RWPE2 (cell line): ENCODE measurements at regions not wholly inside any gene's neighbourhood (a gene's known extent, or its start where the extent isn't known, plus 50 kb on each side); places are given as distances from the start of the nearest gene placed in this dataset.

Source experiments
- ATAC-seq: fragments of 200-7000 bp; cut with Tn5 transposase; 3 replicates; pipeline ENCODE4 v1.9.1; 2021; ENCODE audit warnings: low read depth
- DNase-seq: peaks from one replicate; pipeline ENCODE4 v3.0.0-alpha.2; 2020; ENCODE audit warnings: low spot score
- H3K27ac ChIP-seq: fragments of 450-650 bp; 2 replicates; pipeline ENCODE4 v1.5.1; 2017; ENCODE audit warnings: mild to moderate bottlenecking; ENCODE audit not compliant: poor library complexity, severe bottlenecking
- H3K27me3 ChIP-seq: fragments of 250-450 bp; sonication (Bioruptor Pico); 2 replicates; pipeline ENCODE4 v1.5.1; 2021; ENCODE audit warnings: mild to moderate bottlenecking, moderate library complexity; ENCODE audit not compliant: insufficient read depth, poor library complexity, severe bottlenecking
- H3K36me3 ChIP-seq: fragments of 250-450 bp; sonication (Bioruptor Pico); 2 replicates; pipeline ENCODE4 v1.5.1; 2020; ENCODE audit warnings: low read depth, mild to moderate bottlenecking, moderate library complexity
- H3K4me1 ChIP-seq: fragments of 250-450 bp; sonication (Bioruptor Pico); 2 replicates; pipeline ENCODE4 v1.5.1; 2021; ENCODE audit warnings: mild to moderate bottlenecking, moderate library complexity; ENCODE audit not compliant: insufficient read depth, poor library complexity, severe bottlenecking
- H3K4me3 ChIP-seq: fragments of 250-450 bp; sonication (Bioruptor Pico); 2 replicates; pipeline ENCODE4 v1.5.1; 2021; ENCODE audit warnings: mild to moderate bottlenecking, moderate library complexity; ENCODE audit not compliant: severe bottlenecking
- H3K9me3 ChIP-seq: fragments of 250-450 bp; sonication (Bioruptor Pico); 2 replicates; pipeline ENCODE4 v1.5.1; 2021; ENCODE audit warnings: mild to moderate bottlenecking, moderate library complexity; ENCODE audit not compliant: severe bottlenecking
- CTCF ChIP-seq: fragments of 450-650 bp; IDR thresholded peaks from one replicate; pipeline ENCODE4 v1.5.1; 2017; ENCODE audit warnings: mild to moderate bottlenecking, moderate library complexity; ENCODE audit not compliant: poor library complexity, severe bottlenecking

- ATAC-seq (no peak), DNase-seq (no peak)
- no peaks in the 10 kb centered on the region for H3K4me1 ChIP-seq
- H3K4me3 ChIP-seq = no peak overlapping the region
- no peaks in the 10 kb centered on the region for H3K36me3 ChIP-seq
- H3K27ac ChIP-seq = no peak overlapping the region
- no peak for TF ChIP-seq CTCF
- H3K9me3 ChIP-seq = no peaks in the 10 kb centered on the region
- H3K27me3 ChIP-seq = no peaks in the 10 kb centered on the region
Observed at GRCh38 chr2:60385648-60386047, 167.8 kb downstream of the BCL11A start.

DNA sequence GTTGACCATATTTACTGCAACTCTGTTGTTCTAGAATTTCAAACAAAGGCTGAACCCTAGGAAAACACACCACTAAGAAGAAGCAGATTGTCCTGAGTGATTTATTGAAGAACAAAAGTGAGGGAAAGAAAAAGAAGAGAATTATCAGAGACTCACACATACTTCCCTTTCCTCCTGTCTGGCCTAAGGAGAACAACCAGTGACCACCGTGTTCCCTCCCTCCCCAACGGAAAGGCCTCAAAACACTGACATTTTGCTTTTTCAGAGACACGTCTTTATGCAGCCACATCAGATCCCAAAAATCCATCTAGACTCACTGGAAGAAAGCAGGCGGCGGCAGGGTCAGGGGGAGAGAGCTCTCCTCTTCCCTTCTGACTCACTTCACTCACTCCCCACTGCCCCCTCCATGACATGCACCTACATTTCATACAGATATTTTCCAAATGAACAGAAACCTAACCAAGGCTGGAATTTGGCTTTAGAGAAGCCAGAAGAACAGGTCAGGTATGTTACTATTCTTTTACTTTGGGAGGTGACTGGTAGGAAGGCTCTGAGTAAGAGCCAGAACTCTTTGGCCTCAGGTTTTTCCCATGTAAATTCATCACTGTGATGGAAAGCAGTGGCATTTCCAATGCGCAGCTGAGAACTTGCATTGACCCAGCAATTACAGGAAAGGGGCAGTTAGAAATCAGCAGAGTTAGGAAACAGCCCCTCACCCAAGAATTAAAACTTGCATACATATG, 169.9 kb downstream of the BCL11A start:
- ATAC-seq (no peak), DNase-seq (no peak)
- H3K4me1 ChIP-seq = no peaks in the 10 kb centered on the region
- H3K27ac ChIP-seq = no peak overlapping the region
- no peaks in the 10 kb centered on the region for H3K9me3 ChIP-seq
- no peak overlapping the region for H3K4me3 ChIP-seq
- no peaks in the 10 kb centered on the region for H3K27me3 ChIP-seq
- H3K36me3 ChIP-seq = no peaks in the 10 kb centered on the region
- no peak for TF ChIP-seq CTCF

DNA sequence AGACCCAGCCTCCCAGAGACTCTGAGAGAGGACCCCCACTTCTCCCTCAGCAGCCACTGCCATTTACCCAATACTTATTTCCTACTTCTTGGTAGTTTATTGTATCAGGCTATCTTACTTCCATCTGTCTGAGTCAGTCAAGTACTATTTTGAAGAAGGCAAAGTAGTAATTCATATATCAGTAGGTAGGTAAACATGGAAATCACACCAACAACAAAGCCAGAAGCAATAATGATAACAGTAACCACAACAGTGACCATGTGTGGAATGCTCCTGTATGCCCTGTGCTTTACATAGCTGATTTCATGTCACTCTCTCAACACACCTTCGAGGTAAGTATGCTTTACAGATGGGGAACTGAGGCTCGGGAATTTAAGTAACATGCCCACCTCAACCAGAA, 173.0 kb downstream of the BCL11A start:
- Histone ChIP-seq H3K27me3 (no peaks in the 10 kb centered on the region), H3K4me3 (no peak overlapping the region), H3K27ac (no peak overlapping the region), H3K36me3 (no peaks in the 10 kb centered on the region), H3K9me3 (no peaks in the 10 kb centered on the region), H3K4me1 (no peaks in the 10 kb centered on the region)
- DNase-seq (no peak), ATAC-seq (no peak)
- no peak for TF ChIP-seq CTCF

GRCh38 chr2:60379684-60380083, 173.8 kb downstream of the BCL11A start:
- no peak for TF ChIP-seq CTCF
- no peak for ATAC-seq
- DNase-seq = no peak
- Histone ChIP-seq H3K4me3 (no peak overlapping the region), H3K27ac (no peak overlapping the region), H3K4me1 (no peaks in the 10 kb centered on the region), H3K27me3 (no peaks in the 10 kb centered on the region), H3K36me3 (no peaks in the 10 kb centered on the region), H3K9me3 (no peaks in the 10 kb centered on the region)

- no peaks in the 10 kb centered on the region for H3K36me3 ChIP-seq
- no peak overlapping the region for H3K4me3 ChIP-seq
- H3K27ac ChIP-seq = no peak overlapping the region
- H3K27me3 ChIP-seq = no peaks in the 10 kb centered on the region
- TF ChIP-seq CTCF = no peak
- no peaks in the 10 kb centered on the region for H3K9me3 ChIP-seq
- H3K4me1 ChIP-seq = no peaks in the 10 kb centered on the region
- DNase-seq = no peak
- ATAC-seq = no peak
Observed at GRCh38 chr2:60379216-60379615, 174.2 kb downstream of the BCL11A start.
